SK-N-MC (cell line): ENCODE measurements at regions not wholly inside any gene's neighbourhood (a gene's known extent, or its start where the extent isn't known, plus 50 kb on each side); places are given as distances from the start of the nearest gene placed in this dataset.

Experiments used
- DNase-seq: peaks from one replicate; pipeline ENCODE4 v3.0.0-alpha.2; 2011; ENCODE audit warnings: low read depth, low spot score
- H3K27ac ChIP-seq: fragments of 200-600 bp; sonication (generic); 2 replicates; pipeline ENCODE4 v1.5.1; 2016; ENCODE audit warnings: mixed run types
- H3K36me3 ChIP-seq: fragments of 200-600 bp; sonication (generic); 2 replicates; pipeline ENCODE4 v1.6.1; 2017; ENCODE audit warnings: antibody characterized with exemption, low read length, mixed read lengths; ENCODE audit not compliant: insufficient read depth
- H3K4me3 ChIP-seq: fragments of 200-600 bp; sonication (generic); 2 replicates; pipeline ENCODE4 v1.5.1; 2016
- H3K9ac ChIP-seq: fragments of 200-600 bp; sonication (generic); 2 replicates; pipeline ENCODE4 v1.8.0; 2017; ENCODE audit warnings: mixed run types, mixed read lengths; ENCODE audit not compliant: insufficient read length
- H3K9me3 ChIP-seq: fragments of 200-600 bp; sonication (generic); 2 replicates; pipeline ENCODE4 v1.6.1; 2017; ENCODE audit warnings: low read depth, mild to moderate bottlenecking, antibody characterized with exemption, low read length, moderate library complexity, mixed read lengths
- EZH2 ChIP-seq: fragments of 200-600 bp; sonication (generic); IDR thresholded peaks from one replicate; pipeline ENCODE4 v1.6.1; 2017; ENCODE audit warnings: antibody characterized with exemption
- FOXP2 ChIP-seq: optimal IDR thresholded peaks from 2 replicates; pipeline ENCODE3; 2011; ENCODE audit warnings: mild to moderate bottlenecking, moderate library complexity; ENCODE audit not compliant: insufficient read depth; ENCODE audit errors: extremely low read length, control extremely low read depth
- POLR2AphosphoS5 ChIP-seq: IDR thresholded peaks from 2 replicates; pipeline ENCODE4 v1.6.1; 2012; ENCODE audit warnings: mild to moderate bottlenecking, low read depth, low read length, borderline replicate concordance

DNA sequence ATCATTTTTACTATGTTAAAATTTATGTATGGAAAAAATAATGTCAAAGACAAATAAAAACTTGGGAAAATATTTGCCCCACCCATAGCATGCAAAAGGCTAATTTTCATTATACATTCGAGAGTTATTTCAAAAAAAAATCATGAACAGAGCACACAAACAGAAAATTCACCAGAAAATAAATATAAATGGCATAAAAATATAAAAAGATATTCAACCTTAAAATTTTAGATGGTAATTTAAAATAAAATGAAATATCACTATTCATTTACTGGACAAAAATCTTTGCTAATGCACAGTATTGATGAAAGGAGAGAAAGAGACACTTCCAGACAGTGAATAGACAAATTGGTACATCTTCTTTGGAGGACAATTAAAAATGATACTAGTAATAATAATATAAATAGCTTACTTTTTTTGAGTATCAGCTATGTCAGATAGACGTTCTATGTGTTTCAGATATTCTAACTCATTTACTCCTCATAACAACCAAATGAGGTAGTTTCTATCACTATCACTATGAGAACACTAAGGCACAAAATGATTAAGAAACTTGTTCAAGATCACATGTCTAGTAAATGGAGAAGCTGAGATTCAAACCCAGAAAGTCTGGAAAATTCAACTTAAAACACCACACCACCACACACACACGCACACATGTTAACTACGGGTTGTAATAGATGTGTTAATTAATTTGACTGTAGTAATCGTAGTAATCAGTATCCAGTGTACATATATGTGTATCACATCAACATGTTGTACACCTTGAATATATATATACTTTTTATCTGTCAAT is 63.0 kb downstream of the CCDC71L start:
- Histone ChIP-seq H3K4me3 (no peak overlapping the region), H3K9me3 (no peaks in the 10 kb centered on the region), H3K36me3 (no peaks in the 10 kb centered on the region), H3K9ac (no peak overlapping the region), H3K27ac (no peak overlapping the region)
- DNase-seq: no peak
- TF ChIP-seq POLR2AphosphoS5 (no peak), EZH2 (no peak), FOXP2 (no peak)

DNA sequence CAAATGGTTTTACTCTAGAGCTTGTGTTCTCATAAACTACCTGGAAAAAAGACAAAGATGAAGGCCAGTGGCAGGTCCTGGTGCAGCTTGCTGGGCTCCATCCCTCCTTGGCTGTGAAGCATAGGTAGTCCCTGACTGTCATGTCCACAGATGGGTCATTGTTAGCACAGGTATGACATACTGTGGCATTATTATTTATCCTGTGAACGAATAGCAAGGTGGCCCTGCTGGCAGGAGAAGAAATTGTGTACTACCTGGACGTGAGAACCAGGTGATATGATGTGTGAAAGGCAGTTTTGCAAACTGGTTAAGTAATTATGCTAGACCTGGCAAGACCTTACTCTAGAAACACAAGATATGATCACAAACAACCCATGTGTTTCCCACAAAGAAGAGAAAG is 63.9 kb downstream of the CCDC71L start:
- no peaks in the 10 kb centered on the region for H3K36me3 ChIP-seq
- no peak for TF ChIP-seq POLR2AphosphoS5
- H3K9me3 ChIP-seq: no peaks in the 10 kb centered on the region
- no peak overlapping the region for H3K4me3 ChIP-seq
- H3K9ac ChIP-seq: no peak overlapping the region
- no peak for DNase-seq
- H3K27ac ChIP-seq: no peak overlapping the region

DNA sequence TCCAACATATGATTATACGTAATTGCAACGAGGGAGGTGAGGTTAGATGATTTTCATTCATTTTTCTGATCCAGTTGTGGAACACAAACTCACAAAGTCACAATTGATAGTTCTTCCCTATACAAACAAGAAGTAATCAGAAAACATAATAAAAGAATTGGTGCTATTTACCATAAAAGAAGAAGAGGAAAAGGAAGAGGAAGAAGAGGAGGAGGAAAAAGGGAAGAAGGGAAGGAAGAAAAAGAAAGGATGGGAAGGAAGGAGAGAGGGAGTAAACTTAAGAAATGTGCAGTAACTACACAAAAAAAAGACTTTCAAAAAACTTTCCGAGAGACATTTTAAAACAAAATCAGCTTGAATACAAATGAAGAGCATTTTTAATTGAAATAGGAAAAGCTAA is 65.0 kb downstream of the CCDC71L start:
- no peak for DNase-seq
- Histone ChIP-seq H3K27ac (no peak overlapping the region), H3K9ac (no peak overlapping the region), H3K9me3 (no peaks in the 10 kb centered on the region), H3K36me3 (no peaks in the 10 kb centered on the region), H3K4me3 (no peak overlapping the region)
- TF ChIP-seq POLR2AphosphoS5 (no peak), FOXP2 (no peak), EZH2 (no peak)

DNA sequence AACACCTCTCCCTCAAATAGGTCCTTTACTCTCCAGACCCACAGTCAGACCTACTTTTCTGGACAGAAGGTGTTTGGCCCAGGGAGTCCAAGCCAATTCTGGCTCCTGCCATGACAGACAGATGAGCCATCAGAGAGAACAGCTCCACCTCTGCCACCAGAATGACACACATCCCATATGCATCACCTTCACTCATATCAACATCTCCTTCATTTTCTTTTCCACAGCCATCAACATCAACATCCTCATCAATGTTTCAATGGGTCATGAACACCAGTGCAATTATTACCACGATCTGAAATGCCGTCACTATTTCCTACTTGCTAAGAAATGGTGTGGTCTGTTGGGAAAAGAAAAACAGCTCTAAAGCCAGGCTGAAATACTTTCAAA is 67.9 kb downstream of the CCDC71L start:
- Histone ChIP-seq H3K9ac (no peak overlapping the region), H3K4me3 (no peak overlapping the region), H3K9me3 (no peaks in the 10 kb centered on the region), H3K36me3 (no peaks in the 10 kb centered on the region), H3K27ac (no peak overlapping the region)
- TF ChIP-seq EZH2 (no peak), FOXP2 (no peak), POLR2AphosphoS5 (no peak)
- DNase-seq: no peak

DNA sequence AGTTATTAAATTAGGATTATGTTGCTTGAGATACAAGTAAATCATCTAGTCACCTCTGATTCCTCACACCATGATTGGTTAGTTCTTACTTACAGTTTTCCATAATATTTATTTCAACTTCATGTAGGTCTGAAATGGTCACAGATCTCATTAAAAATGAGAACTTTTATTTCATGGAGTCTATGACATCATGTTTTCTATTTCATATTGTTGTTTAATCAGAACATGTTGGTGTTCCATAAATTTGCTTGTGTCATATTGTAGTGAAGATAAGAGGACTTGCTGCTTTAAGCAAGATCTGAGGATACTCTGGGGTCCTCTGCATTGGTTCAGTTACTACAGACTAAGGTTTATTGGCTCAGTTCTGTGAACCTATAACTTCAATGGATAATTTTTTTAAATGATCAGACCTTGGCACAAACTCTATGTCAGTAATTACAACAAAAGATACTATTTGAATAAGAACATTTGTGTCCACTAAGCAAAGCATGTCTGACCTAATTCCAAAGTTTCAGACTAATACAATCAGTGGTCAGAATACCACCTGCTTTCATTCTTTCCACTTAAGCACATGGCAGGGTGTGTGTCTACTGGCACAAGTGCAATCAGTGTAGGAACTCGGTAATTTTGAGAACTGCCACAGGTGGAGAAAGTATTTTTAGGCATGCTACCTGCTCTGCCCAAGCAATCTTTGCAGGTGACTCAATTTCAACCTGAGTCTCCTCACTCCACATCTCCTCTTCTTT is 68.5 kb downstream of the CCDC71L start:
- Histone ChIP-seq H3K36me3 (no peaks in the 10 kb centered on the region), H3K9me3 (no peaks in the 10 kb centered on the region), H3K4me3 (no peak overlapping the region), H3K9ac (no peak overlapping the region), H3K27ac (no peak overlapping the region)
- TF ChIP-seq FOXP2: no peak
- no peak for TF ChIP-seq POLR2AphosphoS5
- TF ChIP-seq EZH2: no peak
- no peak for DNase-seq

DNA sequence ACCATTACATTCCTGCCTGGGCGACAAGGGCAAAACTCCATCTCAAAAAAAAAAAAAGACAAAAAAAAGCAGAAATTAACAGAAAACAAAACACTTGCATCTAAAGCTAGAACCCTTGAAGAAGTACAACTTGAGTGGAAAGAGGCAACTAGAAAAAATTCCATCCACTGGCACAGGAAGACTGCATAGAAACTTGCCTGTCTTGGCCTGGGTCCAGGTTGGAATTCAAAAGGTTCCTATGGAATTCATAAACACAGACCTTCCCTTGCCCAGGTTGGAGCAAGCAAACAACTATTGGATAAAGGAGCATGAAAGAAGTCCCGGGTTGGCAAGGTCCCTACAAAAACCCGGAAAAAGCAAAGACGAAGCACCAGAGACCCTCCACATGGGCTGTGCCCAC is 69.8 kb downstream of the CCDC71L start:
- TF ChIP-seq FOXP2 (no peak), POLR2AphosphoS5 (no peak), EZH2 (no peak)
- DNase-seq: no peak
- no peak overlapping the region for H3K27ac ChIP-seq
- no peaks in the 10 kb centered on the region for H3K36me3 ChIP-seq
- no peak overlapping the region for H3K4me3 ChIP-seq
- no peaks in the 10 kb centered on the region for H3K9me3 ChIP-seq
- H3K9ac ChIP-seq: no peak overlapping the region

DNA sequence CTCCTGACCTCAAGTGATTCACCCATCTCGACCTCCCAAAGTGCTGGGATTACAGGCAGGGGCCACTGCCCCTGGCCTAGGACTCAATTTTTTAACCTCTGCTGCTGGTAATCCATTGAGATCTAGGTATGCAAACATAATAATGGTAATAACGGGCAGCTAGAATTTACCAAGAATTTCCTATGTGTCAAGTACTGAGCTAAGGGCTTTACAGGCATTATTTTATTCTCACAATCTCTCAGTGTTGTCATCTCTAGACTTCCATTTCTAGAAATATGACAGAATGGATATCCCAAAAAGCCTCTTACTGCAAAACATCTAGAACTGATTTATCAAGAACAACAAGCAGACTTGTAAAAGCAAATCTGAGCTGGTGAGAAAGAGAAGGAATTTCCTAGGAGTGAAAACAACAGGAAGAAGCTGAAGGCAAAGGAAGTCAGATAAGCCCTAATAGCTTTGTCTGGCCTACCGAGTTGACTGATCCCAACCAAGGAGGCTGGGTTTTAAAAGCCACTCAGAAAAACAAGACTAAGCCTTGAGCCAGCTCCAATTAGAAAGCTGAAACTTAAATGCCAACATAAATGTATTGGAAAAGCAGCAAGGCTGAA is 70.6 kb downstream of the CCDC71L start:
- no peaks in the 10 kb centered on the region for H3K36me3 ChIP-seq
- TF ChIP-seq FOXP2: no peak
- TF ChIP-seq POLR2AphosphoS5: no peak
- no peak for TF ChIP-seq EZH2

DNA sequence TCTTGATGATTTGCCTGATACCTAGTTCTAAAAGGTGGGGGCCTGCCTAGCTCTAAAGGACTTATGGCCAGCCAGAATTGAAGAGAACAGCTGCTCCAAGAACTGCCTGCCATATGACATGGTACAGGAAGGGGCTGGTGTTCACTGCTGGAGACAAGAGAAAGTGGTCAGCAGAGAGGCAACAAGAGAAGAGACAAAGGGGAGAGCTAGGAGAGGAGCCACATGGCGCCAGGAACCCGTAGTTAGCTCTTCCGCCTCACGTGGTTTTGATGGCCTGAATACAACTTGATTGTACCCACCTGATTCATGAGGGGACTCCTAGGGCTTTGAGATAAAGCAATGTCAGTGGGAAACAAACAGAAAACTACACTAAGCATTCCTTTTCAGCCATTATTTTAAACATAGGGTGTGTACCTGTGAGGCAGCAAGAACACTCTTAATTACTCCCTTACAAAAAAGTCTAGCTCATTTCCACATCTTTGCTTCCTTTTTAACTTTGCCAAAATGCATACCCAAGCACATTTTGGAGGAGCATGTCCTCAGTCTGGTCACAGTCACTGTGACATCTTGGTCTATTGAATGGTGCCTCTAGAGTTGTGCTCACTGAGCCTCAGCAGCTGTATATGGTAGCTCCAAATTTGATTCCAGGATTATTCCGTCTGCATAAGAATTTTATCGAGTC is 71.6 kb downstream of the CCDC71L start:
- no peak for TF ChIP-seq POLR2AphosphoS5
- no peak for TF ChIP-seq FOXP2
- no peak for TF ChIP-seq EZH2
- DNase-seq: no peak
- Histone ChIP-seq H3K9ac (no peak overlapping the region), H3K9me3 (no peaks in the 10 kb centered on the region), H3K4me3 (no peak overlapping the region), H3K36me3 (no peaks in the 10 kb centered on the region), H3K27ac (no peak overlapping the region)

More for the DNA sequence above, 70.6 kb downstream of the CCDC71L start:
- Histone ChIP-seq H3K4me3 (no peak overlapping the region), H3K9me3 (no peaks in the 10 kb centered on the region), H3K9ac (no peak overlapping the region), H3K27ac (peak overlapping the region; percentile 5; the same call in 1 of the 2 replicates)
- no peak for DNase-seq
